Chondrocyte (in vitro differentiated cells): ENCODE measurements at regions not wholly inside any gene's neighbourhood (a gene's known extent, or its start where the extent isn't known, plus 50 kb on each side); places are given as distances from the start of the nearest gene placed in this dataset.

ENCODE experiments used
- DNase-seq: peaks from one replicate; pipeline ENCODE4 v3.0.0; 2021; ENCODE audit warnings: mixed read lengths, low spot score
- H3K27ac Mint-ChIP-seq: one replicate; pipeline ENCODE4 v1.8.0; 2021; ENCODE audit warnings: mild to moderate bottlenecking, moderate library complexity, mixed read lengths; ENCODE audit not compliant: unreplicated experiment
- H3K27me3 Mint-ChIP-seq: 2 replicates; pipeline ENCODE4 v1.8.0; 2021; ENCODE audit warnings: low read depth, mixed read lengths
- H3K36me3 Mint-ChIP-seq: 2 replicates; pipeline ENCODE4 v1.8.0; 2021; ENCODE audit warnings: low read depth, mixed read lengths
- H3K4me1 Mint-ChIP-seq: 2 replicates; pipeline ENCODE4 v1.8.0; 2021; ENCODE audit warnings: low read depth, mild to moderate bottlenecking, mixed read lengths
- H3K4me3 Mint-ChIP-seq: one replicate; pipeline ENCODE4 v1.8.0; 2021; ENCODE audit warnings: mild to moderate bottlenecking, moderate library complexity, mixed read lengths; ENCODE audit not compliant: unreplicated experiment
- H3K9me3 Mint-ChIP-seq: 2 replicates; pipeline ENCODE4 v1.8.0; 2021; ENCODE audit warnings: low read depth, mixed read lengths
- CTCF ChIP-seq: fragments of 200-600 bp; sonication (generic); IDR thresholded peaks from 2 replicates; pipeline ENCODE4 v1.5.0; 2021; ENCODE audit warnings: antibody characterized with exemption, mild to moderate bottlenecking, moderate library complexity

- no peak for DNase-seq
- H3K27me3 Mint-ChIP-seq: no peaks in the 10 kb centered on the region
- no peak overlapping the region for H3K27ac Mint-ChIP-seq
- H3K36me3 Mint-ChIP-seq: no peaks in the 10 kb centered on the region
- no peak for TF ChIP-seq CTCF
- no peaks in the 10 kb centered on the region for H3K9me3 Mint-ChIP-seq
- H3K4me3 Mint-ChIP-seq: no peak overlapping the region
- peaks cover 15% of the 10 kb centered on the region for H3K4me1 Mint-ChIP-seq
Observed at GRCh38 chr20:12416281-12416680, 498.6 kb downstream of the BTBD3 start.

GRCh38 chr20:12433724-12434123 lies 516.0 kb downstream of the BTBD3 start:
- no peak for DNase-seq
- no peaks in the 10 kb centered on the region for H3K36me3 Mint-ChIP-seq
- no peaks in the 10 kb centered on the region for H3K4me1 Mint-ChIP-seq
- H3K4me3 Mint-ChIP-seq: no peak overlapping the region
- H3K9me3 Mint-ChIP-seq: no peaks in the 10 kb centered on the region
- H3K27ac Mint-ChIP-seq: no peak overlapping the region
- no peaks in the 10 kb centered on the region for H3K27me3 Mint-ChIP-seq
- TF ChIP-seq CTCF: no peak

- H3K27ac Mint-ChIP-seq: no peak overlapping the region
- H3K9me3 Mint-ChIP-seq: no peaks in the 10 kb centered on the region
- no peak for DNase-seq
- no peaks in the 10 kb centered on the region for H3K4me1 Mint-ChIP-seq
- no peaks in the 10 kb centered on the region for H3K27me3 Mint-ChIP-seq
- no peak for TF ChIP-seq CTCF
- H3K4me3 Mint-ChIP-seq: no peak overlapping the region
- no peaks in the 10 kb centered on the region for H3K36me3 Mint-ChIP-seq
Observed at GRCh38 chr20:12434672-12435071, 517.0 kb downstream of the BTBD3 start.

GRCh38 chr20:12435268-12435667 lies 517.6 kb downstream of the BTBD3 start:
- H3K4me3 Mint-ChIP-seq: no peak overlapping the region
- no peaks in the 10 kb centered on the region for H3K4me1 Mint-ChIP-seq
- no peak overlapping the region for H3K27ac Mint-ChIP-seq
- no peaks in the 10 kb centered on the region for H3K27me3 Mint-ChIP-seq
- TF ChIP-seq CTCF: no peak
- DNase-seq: no peak
- no peaks in the 10 kb centered on the region for H3K36me3 Mint-ChIP-seq
- H3K9me3 Mint-ChIP-seq: no peaks in the 10 kb centered on the region

- TF ChIP-seq CTCF: no peak
- DNase-seq: no peak
- H3K27me3 Mint-ChIP-seq: no peaks in the 10 kb centered on the region
- no peak overlapping the region for H3K27ac Mint-ChIP-seq
- H3K36me3 Mint-ChIP-seq: no peaks in the 10 kb centered on the region
- no peaks in the 10 kb centered on the region for H3K4me1 Mint-ChIP-seq
- no peak overlapping the region for H3K4me3 Mint-ChIP-seq
- peaks cover 9% of the 10 kb centered on the region for H3K9me3 Mint-ChIP-seq
Observed at GRCh38 chr20:12453711-12454110, 536.0 kb downstream of the BTBD3 start.
